CD4-positive, alpha-beta memory T cell (primary cell): ENCODE measurements at regions not wholly inside any gene's neighbourhood (a gene's known extent, or its start where the extent isn't known, plus 50 kb on each side); places are given as distances from the start of the nearest gene placed in this dataset.

Experiments used
- CTCF ChIA-PET: fragments of 350-600 bp; sonication (Branson Sonifier 250); formaldehyde crosslinking; loops from one replicate; lab custom pipeline; 2021; ENCODE audit warnings: inconsistent platforms; ENCODE audit not compliant: partially characterized antibody; lab: Charles Lee
- POLR2A ChIA-PET: fragments of 350-600 bp; sonication (Branson Sonifier 250); formaldehyde crosslinking; loops from one replicate; lab custom pipeline; 2021; ENCODE audit not compliant: partially characterized antibody; lab: Charles Lee
- DNase-seq, 5 donors: peaks; one replicate each; pipeline versions ENCODE4 v3.0.0 to v3.0.0-alpha.2; 2020 to 2022; ENCODE audit warnings: mixed read lengths in 1 of 5
- H3K27ac ChIP-seq: one replicate; pipeline ENCODE4 v1.7.0; 2013; ENCODE audit warnings: low read depth, low read length
- H3K27me3 ChIP-seq: 2 replicates; pipeline ENCODE4 v1.7.0; 2013; ENCODE audit warnings: mild to moderate bottlenecking, low read length, moderate library complexity; ENCODE audit not compliant: insufficient read depth
- H3K36me3 ChIP-seq: 2 replicates; pipeline ENCODE4 v1.7.0; 2013; ENCODE audit warnings: mild to moderate bottlenecking, low read length, moderate library complexity; ENCODE audit not compliant: insufficient read depth
- H3K4me1 ChIP-seq: 2 replicates; pipeline ENCODE4 v1.7.0; 2013; ENCODE audit warnings: mild to moderate bottlenecking, low read length, moderate library complexity; ENCODE audit not compliant: insufficient read depth
- H3K4me3 ChIP-seq, 2 donors: one replicate each; pipeline ENCODE4 v1.7.0; 2013; ENCODE audit warnings: low read length in 2 of 2, mild to moderate bottlenecking in 1 of 2
- H3K9me3 ChIP-seq, 2 donors: one replicate each; pipeline ENCODE4 v1.7.0; 2013; ENCODE audit warnings: low read length in 2 of 2, control low read depth in 1 of 2; ENCODE audit not compliant: control insufficient read depth in 1 of 2
- H3K27ac Mint-ChIP-seq, 7 donors: one replicate each; pipeline ENCODE4 v1.8.0; 2020 to 2021; ENCODE audit warnings: mixed read lengths in 7 of 7, mild to moderate bottlenecking in 6 of 7, inconsistent platforms in 3 of 7, moderate library complexity in 3 of 7
- H3K27me3 Mint-ChIP-seq, 2 donors: one replicate each; pipeline ENCODE4 v1.8.0; 2020 to 2021; ENCODE audit warnings: mixed read lengths in 2 of 2
- H3K36me3 Mint-ChIP-seq, 2 donors: one replicate each; pipeline ENCODE4 v1.8.0; 2020 to 2021; ENCODE audit warnings: mixed read lengths in 2 of 2, inconsistent platforms in 1 of 2, mild to moderate bottlenecking in 1 of 2
- H3K4me1 Mint-ChIP-seq, 4 donors: one replicate each; pipeline ENCODE4 v1.8.0; 2020 to 2021; ENCODE audit warnings: mixed read lengths in 4 of 4, mild to moderate bottlenecking in 1 of 4
- H3K4me3 Mint-ChIP-seq, 8 donors: one replicate each; pipeline ENCODE4 v1.8.0; 2020 to 2021; ENCODE audit warnings: mixed read lengths in 8 of 8, mild to moderate bottlenecking in 7 of 8, moderate library complexity in 6 of 8, inconsistent platforms in 3 of 8
- H3K9me3 Mint-ChIP-seq, 8 donors: one replicate each; pipeline ENCODE4 v1.8.0; 2020 to 2021; ENCODE audit warnings: mixed read lengths in 8 of 8, mild to moderate bottlenecking in 5 of 8, inconsistent platforms in 3 of 8, moderate library complexity in 1 of 8
- intact Hi-C: fragments of 100-400 bp; cut with micrococcal nuclease; formaldehyde crosslinking; loops from one replicate; pipeline ENCODE4 v1.15.1; 2023

DNA sequence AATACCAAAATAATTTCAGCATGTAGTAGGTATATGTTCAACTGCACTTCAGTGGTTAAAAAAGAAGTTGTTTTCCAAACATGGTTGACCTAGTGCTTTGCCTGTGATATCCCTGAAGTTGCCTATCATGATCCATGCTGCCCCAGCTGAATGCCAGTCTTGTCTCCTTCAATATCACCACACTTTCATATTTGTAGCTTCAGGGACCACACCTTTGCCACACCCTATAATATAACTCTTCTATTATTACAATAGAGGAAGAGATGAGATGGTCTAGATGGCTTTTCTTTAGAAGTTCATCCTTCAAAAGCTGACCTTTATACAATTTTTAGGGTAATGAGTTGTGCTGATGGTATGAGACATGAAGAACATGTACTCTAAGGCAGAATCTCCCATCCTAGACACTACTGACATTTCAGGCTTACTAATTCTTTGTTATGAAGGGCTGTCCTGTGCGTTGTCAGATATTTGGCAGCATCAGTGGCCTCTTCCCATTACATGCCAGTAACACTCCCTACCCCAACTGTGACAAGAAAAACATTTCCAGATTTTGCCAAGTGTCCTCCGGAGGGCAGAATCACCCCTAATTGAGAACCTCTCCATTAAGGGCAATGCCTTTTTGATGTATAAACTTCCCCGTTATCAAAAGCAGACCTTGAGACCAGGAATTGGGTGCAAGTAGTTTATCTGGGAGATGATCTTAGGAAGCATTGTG, 76.2 kb upstream of the PLCL2 start:
- Histone ChIP-seq H3K27me3 (no peaks in the 10 kb centered on the region), H3K4me1 (peaks cover 16% of the 10 kb centered on the region), H3K27ac (no peak overlapping the region), H3K4me3 (no peak overlapping the region), H3K9me3 (no peaks in the 10 kb centered on the region), H3K36me3 (no peaks in the 10 kb centered on the region)
- H3K4me3 Mint-ChIP-seq: no peak overlapping the region
- POLR2A ChIA-PET: interaction anchor here (2.6 kb wide), 1 partner anchor 34 kb away, joined by 11 read pairs; no protein-coding TSS in a partner anchor
- CTCF ChIA-PET: interaction anchor here (0.7 to 1.6 kb wide), 8 partner anchors 14 to 423 kb away, joined by 3 to 7 read pairs (median 3); partner anchors contain the start of gene PLCL2
- no peak for DNase-seq
- H3K27me3 Mint-ChIP-seq: peaks cover 0 to 2% of the 10 kb centered on the region in 2 donors
- peaks cover 19 to 35% (median 26%) of the 10 kb centered on the region in 4 donors for H3K4me1 Mint-ChIP-seq
- peak overlapping the region in 1 of 7 donors; percentile 35 for H3K27ac Mint-ChIP-seq
- intact Hi-C loops: loop anchor here (1.0 kb wide), 1 partner anchor 425 kb away; no protein-coding TSS in a partner anchor
- H3K36me3 Mint-ChIP-seq: no peaks in the 10 kb centered on the region
- peaks cover 0 to 2% (median 0%) of the 10 kb centered on the region in 8 donors for H3K9me3 Mint-ChIP-seq

GRCh38 chr3:16809482-16809881, 75.3 kb upstream of the PLCL2 start:
- no peak overlapping the region for H3K27ac ChIP-seq
- ChIA-PET CTCF (interaction anchor here (0.8 to 2.0 kb wide), 8 partner anchors 10 to 214 kb away, joined by 3 to 10 read pairs (median 3); no protein-coding TSS in a partner anchor), POLR2A (interaction anchor here (2.6 kb wide), 1 partner anchor 33 kb away, joined by 11 read pairs; no protein-coding TSS in a partner anchor)
- H3K36me3 Mint-ChIP-seq: no peaks in the 10 kb centered on the region
- no peaks in the 10 kb centered on the region for H3K36me3 ChIP-seq
- no peak for DNase-seq
- no peaks in the 10 kb centered on the region for H3K9me3 ChIP-seq
- H3K4me3 Mint-ChIP-seq: no peak overlapping the region
- no peak overlapping the region for H3K27ac Mint-ChIP-seq
- peaks cover 0 to 2% of the 10 kb centered on the region in 2 donors for H3K27me3 Mint-ChIP-seq
- peaks cover 16% of the 10 kb centered on the region for H3K4me1 ChIP-seq
- H3K4me3 ChIP-seq: no peak overlapping the region
- peaks cover 0 to 2% (median 0%) of the 10 kb centered on the region in 8 donors for H3K9me3 Mint-ChIP-seq
- intact Hi-C loops: no loop called here
- H3K27me3 ChIP-seq: no peaks in the 10 kb centered on the region
- peaks cover 19 to 35% (median 26%) of the 10 kb centered on the region in 4 donors for H3K4me1 Mint-ChIP-seq

- Histone ChIP-seq H3K4me1 (peaks cover 16% of the 10 kb centered on the region), H3K27me3 (no peaks in the 10 kb centered on the region), H3K9me3 (no peaks in the 10 kb centered on the region), H3K27ac (no peak overlapping the region), H3K36me3 (no peaks in the 10 kb centered on the region), H3K4me3 (no peak overlapping the region)
- intact Hi-C loops: no loop called here
- Mint-ChIP-seq H3K27me3 (peaks cover 0 to 2% of the 10 kb centered on the region in 2 donors), H3K36me3 (no peaks in the 10 kb centered on the region), H3K27ac (no peak overlapping the region), H3K4me3 (no peak overlapping the region), H3K9me3 (peaks cover 0 to 2% (median 0%) of the 10 kb centered on the region in 8 donors), H3K4me1 (peaks cover 19 to 35% (median 26%) of the 10 kb centered on the region in 4 donors)
- ChIA-PET CTCF (interaction anchor here (0.8 to 2.3 kb wide), 9 partner anchors 8 to 422 kb away, joined by 3 to 10 read pairs (median 3); no protein-coding TSS in a partner anchor), POLR2A (interaction anchor here (1.2 kb wide), 1 partner anchor 33 kb away, joined by 6 read pairs; no protein-coding TSS in a partner anchor)
- DNase-seq: no peak
These were observed 74.8 kb upstream of the PLCL2 start for GRCh38 chr3:16809993-16810392.

GRCh38 chr3:16810593-16811367, 74.0 kb upstream of the PLCL2 start:
- CTCF ChIA-PET: interaction anchor here (0.9 to 2.3 kb wide), 7 partner anchors 9 to 421 kb away, joined by 3 to 10 read pairs (median 3); no protein-coding TSS in a partner anchor
- H3K4me1 Mint-ChIP-seq: peaks cover 19 to 35% (median 26%) of the 10 kb centered on the region in 4 donors
- H3K27me3 ChIP-seq: no peaks in the 10 kb centered on the region
- peaks cover 0 to 2% (median 0%) of the 10 kb centered on the region in 8 donors for H3K9me3 Mint-ChIP-seq
- H3K36me3 ChIP-seq: no peaks in the 10 kb centered on the region
- no peak overlapping the region for H3K4me3 ChIP-seq
- no peak overlapping the region for H3K27ac ChIP-seq
- no peak overlapping the region for H3K27ac Mint-ChIP-seq
- no peaks in the 10 kb centered on the region for H3K9me3 ChIP-seq
- H3K27me3 Mint-ChIP-seq: peaks cover 0 to 2% of the 10 kb centered on the region in 2 donors
- POLR2A ChIA-PET: interaction anchor here (0.9 to 1.4 kb wide), 5 partner anchors 31 to 108 kb away, joined by 3 to 8 read pairs (median 4); no protein-coding TSS in a partner anchor
- peak in 3 of 5 donors; percentile 10 to 30 (median 19) for DNase-seq
- intact Hi-C loops: no loop called here
- H3K36me3 Mint-ChIP-seq: no peaks in the 10 kb centered on the region
- peak overlapping the region in 6 of 8 donors; percentile 7 to 42 (median 20) for H3K4me3 Mint-ChIP-seq
- H3K4me1 ChIP-seq: peaks cover 16% of the 10 kb centered on the region

DNA sequence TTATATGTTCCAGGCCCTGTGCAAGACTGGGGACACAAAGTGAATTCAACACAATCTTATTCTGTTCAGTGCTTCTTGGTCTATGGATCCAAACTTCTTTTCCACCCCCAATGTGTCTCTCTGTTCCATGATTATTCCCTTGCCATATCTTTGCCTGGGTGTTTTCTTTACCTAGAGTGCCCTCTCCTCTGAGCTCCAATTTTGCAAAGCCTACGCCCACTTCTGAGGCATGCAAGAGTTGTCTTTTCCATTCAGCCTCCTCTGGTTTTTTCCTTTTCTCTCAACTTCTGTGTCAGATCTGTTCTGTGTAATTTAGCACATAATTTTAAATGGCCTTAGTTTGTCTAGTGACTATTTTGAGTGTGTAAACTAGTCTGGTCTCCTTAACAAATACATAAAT, 72.8 kb upstream of the PLCL2 start:
- ChIA-PET POLR2A (interaction anchor here (0.9 to 1.4 kb wide), 3 partner anchors 30 to 72 kb away, joined by 3 to 8 read pairs (median 4); no protein-coding TSS in a partner anchor), CTCF (interaction anchor here (0.8 to 2.3 kb wide), 4 partner anchors 8 to 72 kb away, joined by 3 to 7 read pairs (median 5); partner anchors contain the start of gene PLCL2)
- no peaks in the 10 kb centered on the region for H3K36me3 ChIP-seq
- Mint-ChIP-seq H3K4me3 (peak overlapping the region in 3 of 8 donors; percentile 7 to 42 (median 8)), H3K9me3 (peaks cover 0 to 2% (median 0%) of the 10 kb centered on the region in 8 donors), H3K27ac (peak overlapping the region in 2 of 7 donors; percentile 17 to 27), H3K36me3 (no peaks in the 10 kb centered on the region), H3K4me1 (peaks cover 19 to 35% (median 26%) of the 10 kb centered on the region in 4 donors), H3K27me3 (peaks cover 0 to 2% of the 10 kb centered on the region in 2 donors)
- H3K27me3 ChIP-seq: no peaks in the 10 kb centered on the region
- no peak overlapping the region for H3K4me3 ChIP-seq
- no peak overlapping the region for H3K27ac ChIP-seq
- no peaks in the 10 kb centered on the region for H3K9me3 ChIP-seq
- intact Hi-C loops: no loop called here
- DNase-seq: no peak
- H3K4me1 ChIP-seq: peaks cover 16% of the 10 kb centered on the region

DNA sequence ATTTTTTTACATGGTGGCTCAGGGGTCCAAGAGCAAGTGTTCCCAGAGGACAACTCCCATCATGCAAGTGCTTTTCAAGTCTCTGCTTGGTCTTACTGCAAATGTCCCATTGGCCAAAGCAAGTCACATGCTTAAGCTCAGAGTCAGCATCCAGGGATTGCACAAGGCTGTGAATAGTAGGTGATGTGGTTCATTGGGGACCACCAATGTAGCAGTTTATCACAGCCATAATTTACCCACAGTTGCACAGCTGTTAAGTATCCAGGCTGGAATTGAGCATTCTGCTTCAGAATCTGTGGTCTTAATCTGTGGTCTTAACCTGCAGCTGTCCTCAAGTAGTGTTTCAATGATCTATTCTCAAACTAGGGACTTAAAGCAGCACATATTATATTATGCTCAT, 71.4 kb upstream of the PLCL2 start:
- ChIA-PET POLR2A (interaction anchor here (0.8 kb wide), 1 partner anchor 15 kb away, joined by 4 read pairs; no protein-coding TSS in a partner anchor), CTCF (no interaction called here)
- H3K27ac ChIP-seq: no peak overlapping the region
- peak overlapping the region in 1 of 7 donors; percentile 19 for H3K27ac Mint-ChIP-seq
- no peak for DNase-seq
- H3K27me3 Mint-ChIP-seq: no peaks in the 10 kb centered on the region
- no peak overlapping the region for H3K4me3 ChIP-seq
- no peaks in the 10 kb centered on the region for H3K9me3 ChIP-seq
- H3K4me1 ChIP-seq: peaks cover 16% of the 10 kb centered on the region
- no peak overlapping the region for H3K4me3 Mint-ChIP-seq
- intact Hi-C loops: no loop called here
- no peaks in the 10 kb centered on the region for H3K36me3 ChIP-seq
- H3K36me3 Mint-ChIP-seq: no peaks in the 10 kb centered on the region
- peaks cover 0 to 3% (median 0%) of the 10 kb centered on the region in 8 donors for H3K9me3 Mint-ChIP-seq
- peaks cover 19 to 35% (median 26%) of the 10 kb centered on the region in 4 donors for H3K4me1 Mint-ChIP-seq
- H3K27me3 ChIP-seq: no peaks in the 10 kb centered on the region
